PC-3 (cell line): ENCODE measurements at regions not wholly inside any gene's neighbourhood (a gene's known extent, or its start where the extent isn't known, plus 50 kb on each side); places are given as distances from the start of the nearest gene placed in this dataset.
A peak's percentile ranks its signal among the peaks of the same experiment; 100 is the strongest.

ENCODE experiments used
- ATAC-seq: fragments of 200-7000 bp; cut with Tn5 transposase; 2 replicates; pipeline ENCODE4 v1.9.1; 2020; ENCODE audit warnings: mild to moderate bottlenecking, moderate library complexity
- BruUV-seq: library from RNA; stranded (reverse); fragments of 400-500 nt; replicated peaks from 2 replicates; lab custom pipeline; 2021; lab: Mats Ljungman, UMichigan
- CTCF ChIA-PET: fragments of 300-600 bp; sonication (Branson Sonifier 250); formaldehyde crosslinking; loops from one replicate; lab custom pipeline; 2022; ENCODE audit warnings: antibody characterized with exemption; lab: Charles Lee
- POLR2A ChIA-PET: fragments of 300-600 bp; sonication (Branson Sonifier 250); formaldehyde crosslinking; loops from one replicate; lab custom pipeline; 2022; ENCODE audit warnings: antibody characterized with exemption; ENCODE audit not compliant: unreplicated experiment; lab: Charles Lee
- DNase-seq: peaks from one replicate; pipeline ENCODE4 v3.0.0-alpha.2; 2015
- H2AFZ ChIP-seq: fragments of 300-600 bp; sonication (generic); 2 replicates; pipeline ENCODE4 v1.6.0; 2016; ENCODE audit warnings: antibody characterized with exemption, low read length
- H3F3A ChIP-seq: fragments of 300-600 bp; sonication (generic); one replicate; pipeline ENCODE4 v1.6.0; 2017; ENCODE audit warnings: antibody characterized with exemption, low read length, control low read depth, mild to moderate bottlenecking; ENCODE audit not compliant: unreplicated experiment
- H3K27ac ChIP-seq: fragments of 300-600 bp; sonication (generic); 2 replicates; pipeline ENCODE4 v1.5.1; 2016; ENCODE audit warnings: mild to moderate bottlenecking, low read length
- H3K27me3 ChIP-seq: fragments of 300-600 bp; sonication (generic); 2 replicates; pipeline ENCODE4 v1.6.1; 2016; ENCODE audit warnings: low read length, mixed read lengths
- H3K36me3 ChIP-seq: fragments of 300-600 bp; sonication (generic); 2 replicates; pipeline ENCODE4 v1.6.1; 2016; ENCODE audit warnings: low read depth, mixed run types, low read length, mixed read lengths
- H3K4me1 ChIP-seq: fragments of 300-600 bp; sonication (generic); 2 replicates; pipeline ENCODE4 v1.5.1; 2016; ENCODE audit warnings: low read length; ENCODE audit not compliant: insufficient read depth
- H3K4me2 ChIP-seq: fragments of 300-600 bp; sonication (generic); 2 replicates; pipeline ENCODE4 v1.6.0; 2016; ENCODE audit warnings: low read length
- H3K4me3 ChIP-seq: fragments of 300-600 bp; sonication (generic); 2 replicates; pipeline ENCODE4 v1.5.1; 2016; ENCODE audit warnings: mild to moderate bottlenecking, low read length, mixed read lengths
- H3K79me2 ChIP-seq: fragments of 300-600 bp; sonication (generic); 2 replicates; pipeline ENCODE4 v1.6.1; 2017; ENCODE audit warnings: low read length, mixed read lengths
- H3K9ac ChIP-seq: fragments of 300-600 bp; sonication (generic); 2 replicates; pipeline ENCODE4 v1.6.0; 2016; ENCODE audit warnings: mild to moderate bottlenecking, low read length
- H3K9me2 ChIP-seq: fragments of 300-600 bp; sonication (generic); replicated peaks from 2 replicates; pipeline ENCODE4 v1.6.1; 2016; ENCODE audit warnings: mixed run types, low read length, mixed read lengths
- H3K9me3 ChIP-seq: fragments of 300-600 bp; sonication (generic); 2 replicates; pipeline ENCODE4 v1.6.1; 2016; ENCODE audit warnings: low read length, mixed read lengths
- H4K20me1 ChIP-seq: fragments of 300-600 bp; sonication (generic); 2 replicates; pipeline ENCODE4 v1.6.1; 2016; ENCODE audit warnings: low read length, mixed read lengths
- EZH2 ChIP-seq: fragments of 300-600 bp; sonication (generic); IDR thresholded peaks from one replicate; pipeline ENCODE4 v1.6.1; 2017; ENCODE audit warnings: antibody characterized with exemption, mild to moderate bottlenecking, low read length; ENCODE audit not compliant: unreplicated experiment
- EZH2phosphoT487 ChIP-seq: fragments of 300-600 bp; sonication (generic); IDR thresholded peaks from 2 replicates; pipeline ENCODE4 v1.6.1; 2018; ENCODE audit warnings: mild to moderate bottlenecking, antibody characterized with exemption, low read length, borderline replicate concordance
- intact Hi-C: fragments of 100-400 bp; cut with micrococcal nuclease; formaldehyde crosslinking; loops from 2 replicates; pipeline ENCODE4 v1.9.0; 2023
- TF ChIP-seq, protein P1 (sequence below): fragments of 300-600 bp; sonication (generic); conservative IDR thresholded peaks from 2 replicates; pipeline ENCODE4 v1.5.1; 2017; ENCODE audit warnings: antibody characterized with exemption, low read depth, mild to moderate bottlenecking, low read length

DNA sequence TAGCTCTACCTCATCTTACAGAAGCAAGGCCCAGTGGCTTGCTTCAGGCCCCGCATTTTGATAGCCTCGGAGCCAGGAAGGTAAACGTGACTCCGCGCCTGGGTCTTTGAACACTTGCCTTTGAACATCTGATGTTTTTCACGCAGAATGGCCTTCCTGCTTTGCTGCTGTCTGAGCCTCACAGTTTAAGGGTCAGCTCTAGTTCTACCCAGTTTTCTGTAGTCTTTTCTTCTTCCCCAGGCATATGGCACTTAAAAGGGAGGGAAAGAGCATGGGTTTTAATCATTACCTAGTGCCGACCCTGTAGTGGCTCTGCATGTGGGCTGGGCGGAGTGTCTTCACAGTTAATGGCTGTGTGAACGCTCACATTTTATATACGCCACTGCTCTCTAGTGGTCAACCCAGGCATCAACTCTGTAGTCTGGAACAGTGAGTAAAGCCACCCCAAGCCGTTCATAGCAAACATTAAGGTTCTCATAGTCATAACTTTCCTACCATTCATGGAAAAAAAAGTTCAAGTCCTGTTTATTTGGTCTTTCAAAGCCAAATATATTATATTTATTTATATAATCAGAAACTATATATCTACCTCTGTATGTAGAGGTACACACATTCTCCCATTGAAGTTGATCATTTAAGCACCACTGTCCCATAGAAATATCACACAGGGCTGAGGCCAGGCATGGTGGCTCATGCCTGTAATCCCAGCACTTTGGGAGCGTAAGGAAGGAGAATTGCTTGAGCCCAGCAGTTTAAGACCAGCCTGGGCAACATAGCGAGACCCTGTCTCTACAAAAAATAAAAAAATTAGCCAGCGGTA lies 78.1 kb downstream of the IER5 start:
- no peaks in the 10 kb centered on the region for H3K36me3 ChIP-seq
- H3K4me1 ChIP-seq: no peaks in the 10 kb centered on the region
- BruUV-seq: no TSS peak
- H3K4me2 ChIP-seq: 0 out of 2 replicates have a peak overlapping the region, but pooled peaks have one; percentile 20
- H3K9ac ChIP-seq: no peak overlapping the region
- peak; percentile 99 for ATAC-seq
- no peaks in the 10 kb centered on the region for H3F3A ChIP-seq
- H3K27me3 ChIP-seq: no peaks in the 10 kb centered on the region
- no peak overlapping the region for H3K4me3 ChIP-seq
- peak overlapping the region; percentile 51 for H2AFZ ChIP-seq
- no peak overlapping the region for H3K27ac ChIP-seq
- H3K9me2 ChIP-seq: no peaks in the 10 kb centered on the region
- H4K20me1 ChIP-seq: no peaks in the 10 kb centered on the region
- no peaks in the 10 kb centered on the region for H3K9me3 ChIP-seq
- intact Hi-C loops: loop anchor here (1.0 to 10.0 kb wide), 4 partner anchors 212 to 652 kb away; partner anchors contain the start of gene XPR1
- CTCF ChIA-PET: no interaction called here
- POLR2A ChIA-PET: no interaction called here
- no peaks in the 10 kb centered on the region for H3K79me2 ChIP-seq
- DNase-seq: peak; percentile 80
- TF ChIP-seq, protein P1, sequence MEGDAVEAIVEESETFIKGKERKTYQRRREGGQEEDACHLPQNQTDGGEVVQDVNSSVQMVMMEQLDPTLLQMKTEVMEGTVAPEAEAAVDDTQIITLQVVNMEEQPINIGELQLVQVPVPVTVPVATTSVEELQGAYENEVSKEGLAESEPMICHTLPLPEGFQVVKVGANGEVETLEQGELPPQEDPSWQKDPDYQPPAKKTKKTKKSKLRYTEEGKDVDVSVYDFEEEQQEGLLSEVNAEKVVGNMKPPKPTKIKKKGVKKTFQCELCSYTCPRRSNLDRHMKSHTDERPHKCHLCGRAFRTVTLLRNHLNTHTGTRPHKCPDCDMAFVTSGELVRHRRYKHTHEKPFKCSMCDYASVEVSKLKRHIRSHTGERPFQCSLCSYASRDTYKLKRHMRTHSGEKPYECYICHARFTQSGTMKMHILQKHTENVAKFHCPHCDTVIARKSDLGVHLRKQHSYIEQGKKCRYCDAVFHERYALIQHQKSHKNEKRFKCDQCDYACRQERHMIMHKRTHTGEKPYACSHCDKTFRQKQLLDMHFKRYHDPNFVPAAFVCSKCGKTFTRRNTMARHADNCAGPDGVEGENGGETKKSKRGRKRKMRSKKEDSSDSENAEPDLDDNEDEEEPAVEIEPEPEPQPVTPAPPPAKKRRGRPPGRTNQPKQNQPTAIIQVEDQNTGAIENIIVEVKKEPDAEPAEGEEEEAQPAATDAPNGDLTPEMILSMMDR: peak; percentile 76
- no peak for TF ChIP-seq EZH2

DNA sequence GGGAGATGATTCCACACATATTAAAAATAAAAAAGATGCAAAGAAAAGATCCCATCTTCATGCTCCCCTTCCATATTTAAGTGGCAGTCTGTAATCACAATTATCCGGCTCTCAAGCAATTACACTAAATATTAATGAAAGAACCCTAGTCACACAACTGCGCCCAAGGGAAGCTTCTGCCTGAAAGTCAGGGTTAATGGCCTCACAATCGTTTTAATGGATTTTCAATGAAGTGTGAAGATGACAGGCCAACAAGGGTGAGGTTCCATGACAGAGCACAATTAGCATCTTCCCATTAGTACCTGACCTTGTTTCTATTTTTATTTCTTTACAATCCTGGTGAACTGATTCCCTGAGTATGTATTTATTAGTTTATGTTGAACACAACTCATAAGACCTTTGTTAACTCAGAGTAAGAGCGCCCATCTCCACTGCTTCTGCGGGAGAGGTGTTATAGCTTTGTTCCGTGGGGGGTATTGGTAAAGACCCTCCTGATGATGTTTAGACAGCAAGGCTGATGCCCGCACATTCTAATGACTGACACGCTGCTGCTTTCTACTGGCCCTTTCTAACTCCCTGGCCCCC lies 80.9 kb downstream of the IER5 start:
- H3K36me3 ChIP-seq: no peaks in the 10 kb centered on the region
- no peak overlapping the region for H3K27ac ChIP-seq
- DNase-seq (no peak), ATAC-seq (no peak)
- H4K20me1 ChIP-seq: no peaks in the 10 kb centered on the region
- H3F3A ChIP-seq: no peaks in the 10 kb centered on the region
- no peak overlapping the region for H2AFZ ChIP-seq
- ChIA-PET POLR2A (interaction anchor here (0.5 to 0.6 kb wide), 2 partner anchors 147 to 195 kb away, joined by 5 to 11 read pairs; no protein-coding TSS in a partner anchor), CTCF (no interaction called here)
- H3K27me3 ChIP-seq: no peaks in the 10 kb centered on the region
- no peaks in the 10 kb centered on the region for H3K9me3 ChIP-seq
- TF ChIP-seq, protein P1: no peak
- TF ChIP-seq EZH2phosphoT487: no peak
- TF ChIP-seq EZH2: no peak
- intact Hi-C loops: loop anchor here (10.0 kb wide), 3 partner anchors 215 to 655 kb away; partner anchors contain the start of gene XPR1
- no peak overlapping the region for H3K9ac ChIP-seq
- H3K4me2 ChIP-seq: no peak overlapping the region
- no peaks in the 10 kb centered on the region for H3K9me2 ChIP-seq
- no TSS peak for BruUV-seq
- no peaks in the 10 kb centered on the region for H3K4me1 ChIP-seq
- H3K79me2 ChIP-seq: no peaks in the 10 kb centered on the region
- no peak overlapping the region for H3K4me3 ChIP-seq

DNA sequence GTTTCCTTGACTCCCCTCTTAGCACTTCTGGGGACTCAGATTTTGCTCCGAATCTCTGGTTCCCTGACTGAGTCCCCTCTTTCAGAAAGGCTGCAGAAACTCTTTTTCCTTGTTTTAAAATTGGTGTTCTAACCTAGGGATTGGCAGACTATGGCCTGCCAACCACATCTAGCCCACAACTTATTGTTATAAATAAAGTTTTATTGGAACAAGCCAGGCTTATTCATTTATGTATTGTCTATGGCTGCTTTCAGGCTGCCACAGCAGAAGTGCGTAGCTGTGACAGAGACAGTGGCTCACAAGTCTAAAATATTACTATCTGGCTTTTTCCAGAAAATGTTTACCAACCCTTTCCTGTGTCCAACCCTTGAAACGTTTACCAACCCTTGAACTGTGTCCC lies 81.7 kb downstream of the IER5 start:
- H3K4me1 ChIP-seq: no peaks in the 10 kb centered on the region
- no peak for TF ChIP-seq EZH2phosphoT487
- TF ChIP-seq, protein P1: no peak
- TF ChIP-seq EZH2: no peak
- no peaks in the 10 kb centered on the region for H3K79me2 ChIP-seq
- no peaks in the 10 kb centered on the region for H3K27me3 ChIP-seq
- POLR2A ChIA-PET: no interaction called here
- no peak overlapping the region for H2AFZ ChIP-seq
- no TSS peak for BruUV-seq
- no peaks in the 10 kb centered on the region for H3K9me2 ChIP-seq
- CTCF ChIA-PET: no interaction called here
- H3K9ac ChIP-seq: no peak overlapping the region
- H3F3A ChIP-seq: no peaks in the 10 kb centered on the region
- no peaks in the 10 kb centered on the region for H3K9me3 ChIP-seq
- intact Hi-C loops: no loop called here
- no peak overlapping the region for H3K27ac ChIP-seq
- ATAC-seq: no peak
- H4K20me1 ChIP-seq: no peaks in the 10 kb centered on the region
- no peak overlapping the region for H3K4me2 ChIP-seq
- H3K36me3 ChIP-seq: no peaks in the 10 kb centered on the region
- DNase-seq: no peak
- H3K4me3 ChIP-seq: no peak overlapping the region
